B cell (primary cell): ENCODE measurements at regions not wholly inside any gene's neighbourhood (a gene's known extent, or its start where the extent isn't known, plus 50 kb on each side); places are given as distances from the start of the nearest gene placed in this dataset.

Experiments used
- ATAC-seq: fragments of 200-7000 bp; cut with Tn5 transposase; one replicate; pipeline ENCODE4 v1.10.0; 2021; ENCODE audit warnings: low read depth, mild to moderate bottlenecking, moderate number of reproducible peaks, moderate library complexity
- CTCF ChIA-PET: fragments of 350-600 bp; sonication (Branson Sonifier 250); formaldehyde crosslinking; loops from one replicate; lab custom pipeline; 2021; ENCODE audit warnings: antibody characterized with exemption, inconsistent platforms; lab: Charles Lee
- POLR2A ChIA-PET: fragments of 350-600 bp; sonication (Branson Sonifier 250); formaldehyde crosslinking; loops from one replicate; lab custom pipeline; 2021; ENCODE audit warnings: antibody characterized with exemption; lab: Charles Lee
- DNase-seq: peaks from one replicate; pipeline ENCODE4 v3.0.0; 2013
- H2AFZ ChIP-seq: 2 replicates; pipeline ENCODE4 v1.6.1; 2012; ENCODE audit warnings: mild to moderate bottlenecking, low read depth, low read length; ENCODE audit not compliant: insufficient read depth, poor library complexity, severe bottlenecking
- H3K27ac ChIP-seq, 2 donors: 1 replicate in 1 of 2; 2 replicates in 1 of 2; pipeline ENCODE4 v1.5.1; 2012 to 2013; ENCODE audit warnings: low read length in 2 of 2, mild to moderate bottlenecking in 2 of 2, moderate library complexity in 1 of 2
- H3K27me3 ChIP-seq, 4 experiments: fragments of 200-600 bp in 1 of 4; sonication (generic) in 1 of 4; replicated peaks in 1 of 4; 1 replicate in 2 of 4; 2 replicates in 2 of 4; pipeline versions ENCODE4 v1.6.1 to v1.7.0; 2013 to 2016; ENCODE audit warnings: low read length in 3 of 4, mild to moderate bottlenecking in 2 of 4, mixed read lengths in 1 of 4, moderate library complexity in 1 of 4; ENCODE audit not compliant: insufficient read depth in 4 of 4, control insufficient read depth in 3 of 4; ENCODE audit errors: control extremely low read depth in 1 of 4
- H3K36me3 ChIP-seq, 2 experiments: replicated peaks in 1 of 2; 1 replicate in 1 of 2; 2 replicates in 1 of 2; pipeline versions ENCODE4 v1.6.1 to v1.7.1; 2013; ENCODE audit warnings: low read length in 1 of 2; ENCODE audit not compliant: insufficient read depth in 2 of 2, control insufficient read depth in 1 of 2; ENCODE audit errors: control extremely low read depth in 1 of 2, extremely low read depth in 1 of 2
- H3K4me1 ChIP-seq, 2 donors: fragments of 200-600 bp in 1 of 2; sonication (generic) in 1 of 2; 1 replicate in 1 of 2; 2 replicates in 1 of 2; pipeline versions ENCODE4 v1.5.1 to v1.6.1; 2013 to 2017; ENCODE audit warnings: low read length in 2 of 2; ENCODE audit not compliant: control insufficient read depth in 2 of 2, insufficient read depth in 2 of 2
- H3K4me2 ChIP-seq: replicated peaks from 2 replicates; pipeline ENCODE3; 2012; ENCODE audit warnings: mild to moderate bottlenecking, low read depth, low read length; ENCODE audit not compliant: poor library complexity, severe bottlenecking
- H3K4me3 ChIP-seq, 5 experiments: fragments of 200-600 bp in 1 of 5; sonication (generic) in 1 of 5; 1 replicate in 3 of 5; 2 replicates in 2 of 5; pipeline versions ENCODE4 v1.5.1 to v1.7.0; 2011 to 2016; ENCODE audit warnings: low read length in 4 of 5, mild to moderate bottlenecking in 4 of 5, low read depth in 2 of 5, control low read depth in 1 of 5, moderate library complexity in 1 of 5; ENCODE audit not compliant: insufficient read depth in 1 of 5; ENCODE audit errors: control extremely low read depth in 1 of 5, extremely low read depth in 1 of 5
- H3K79me2 ChIP-seq: fragments of 200-600 bp; sonication (generic); one replicate; pipeline ENCODE4 v1.6.0; 2016; ENCODE audit warnings: low read length; ENCODE audit not compliant: control insufficient read depth, insufficient read depth
- H3K9ac ChIP-seq: fragments of 200-600 bp; sonication (generic); 2 replicates; pipeline ENCODE4 v1.6.1; 2017; ENCODE audit warnings: mild to moderate bottlenecking, low read length, moderate library complexity
- H3K9me3 ChIP-seq, 3 donors: one replicate each; pipeline versions ENCODE4 v1.6.1 to v1.7.1; 2013; ENCODE audit warnings: low read length in 2 of 3; ENCODE audit not compliant: control insufficient read depth in 2 of 3, insufficient read depth in 1 of 3; ENCODE audit errors: control extremely low read depth in 1 of 3
- H4K20me1 ChIP-seq: 2 replicates; pipeline ENCODE4 v1.6.0; 2012; ENCODE audit warnings: mild to moderate bottlenecking, low read length; ENCODE audit not compliant: insufficient read depth, control insufficient read depth, poor library complexity, severe bottlenecking
- H3K27ac Mint-ChIP-seq: one replicate; pipeline ENCODE4 v1.8.0; 2021; ENCODE audit warnings: mixed read lengths
- H3K27me3 Mint-ChIP-seq: one replicate; pipeline ENCODE4 v1.8.0; 2021; ENCODE audit warnings: mixed read lengths
- H3K4me1 Mint-ChIP-seq: one replicate; pipeline ENCODE4 v1.8.0; 2021; ENCODE audit warnings: mixed read lengths
- H3K4me3 Mint-ChIP-seq: one replicate; pipeline ENCODE4 v1.8.0; 2021; ENCODE audit warnings: mixed read lengths
- H3K9me3 Mint-ChIP-seq: one replicate; pipeline ENCODE4 v1.8.0; 2022; ENCODE audit warnings: mixed read lengths; ENCODE audit not compliant: insufficient read depth
- CTCF ChIP-seq: fragments of 200-600 bp; IDR thresholded peaks from one replicate; pipeline ENCODE4 v1.8.0; 2022; ENCODE audit warnings: antibody characterized with exemption, mild to moderate bottlenecking
- EZH2 ChIP-seq: IDR thresholded peaks from 2 replicates; pipeline ENCODE4 v1.6.1; 2012; ENCODE audit warnings: borderline replicate concordance, low read depth, mild to moderate bottlenecking, moderate library complexity, low read length; ENCODE audit not compliant: insufficient read depth, poor library complexity, severe bottlenecking
- WGBS: methylation state at CpG from one replicate; pipeline ENCODE4 v1.1.5; 2013; ENCODE audit warnings: missing lambda C conversion rate; ENCODE audit not compliant: insufficient coverage; 5-methylcytosine and 5-hydroxymethylcytosine counted together
- intact Hi-C: fragments of 100-400 bp; cut with micrococcal nuclease; formaldehyde crosslinking; loops from one replicate; pipeline ENCODE4 v1.10.0; 2022

- H3K4me2 ChIP-seq: no peak overlapping the region
- POLR2A ChIA-PET: no interaction called here
- no peak overlapping the region for H3K9ac ChIP-seq
Measured at GRCh38 chr12:79522989-79523386, 167.8 kb downstream of the PAWR start.

More at GRCh38 chr12:79522989-79523386, 167.8 kb downstream of the PAWR start:
- Mint-ChIP-seq H3K27ac (no peak overlapping the region), H3K27me3 (no peaks in the 10 kb centered on the region), H3K4me3 (no peak overlapping the region), H3K9me3 (no peaks in the 10 kb centered on the region), H3K4me1 (no peaks in the 10 kb centered on the region)
- H3K4me3 ChIP-seq: no peak overlapping the region
- no peaks in the 10 kb centered on the region for H3K36me3 ChIP-seq
- H3K4me1 ChIP-seq: no peaks in the 10 kb centered on the region
- no peak overlapping the region for H2AFZ ChIP-seq
- intact Hi-C loops: no loop called here
- CTCF ChIA-PET: no interaction called here
- no peaks in the 10 kb centered on the region for H4K20me1 ChIP-seq
- DNase-seq: no peak
- TF ChIP-seq EZH2 (no peak), CTCF (no peak)
- 100% methylated on average over 1 of the region's 2 CpGs for WGBS
- no peaks in the 10 kb centered on the region for H3K79me2 ChIP-seq
- no peaks in the 10 kb centered on the region for H3K9me3 ChIP-seq
- ATAC-seq: no peak
- H3K27ac ChIP-seq: no peak overlapping the region
- no peaks in the 10 kb centered on the region for H3K27me3 ChIP-seq
